NCI-H2029 treated with DMSO at 0.1 percent for 48 hours (cell line): ENCODE measurements at regions not wholly inside any gene's neighbourhood (a gene's known extent, or its start where the extent isn't known, plus 50 kb on each side); places are given as distances from the start of the nearest gene placed in this dataset.
A peak's percentile ranks its signal among the peaks of the same experiment; 100 is the strongest.
"Not testable (repeated sequence)": the region's sequence is repeated elsewhere in the genome, so short reads cannot be mapped to it uniquely, and the experiment has no call there.

Experiments used
- DNase-seq: peaks from one replicate; lab custom pipeline; 2025; lab: John Stamatoyannopoulos, UW

- no peak for DNase-seq
Measured at GRCh38 chr7:68911754-68912153, 686.5 kb upstream of the AUTS2 start.

- DNase-seq, result peak; percentile 81
Measured at GRCh38 chr7:68914006-68914405, 684.3 kb upstream of the AUTS2 start.

- DNase-seq, result no peak
Measured at GRCh38 chr7:68917041-68917651, 681.1 kb upstream of the AUTS2 start.

- DNase-seq, result no peak
Measured at GRCh38 chr7:68918621-68919020, 679.7 kb upstream of the AUTS2 start.

- no peak for DNase-seq
Measured at GRCh38 chr7:68922850-68923249, 675.4 kb upstream of the AUTS2 start.

GRCh38 chr7:68925241-68925640, 673.0 kb upstream of the AUTS2 start:
- no peak for DNase-seq

GRCh38 chr7:68929781-68930261, 668.5 kb upstream of the AUTS2 start:
- DNase-seq, result no peak

GRCh38 chr7:68936471-68937035, 661.7 kb upstream of the AUTS2 start:
- DNase-seq, result no peak

- DNase-seq, result no peak
Measured at GRCh38 chr7:68938151-68938550, 660.1 kb upstream of the AUTS2 start.

- DNase-seq, result no peak
Measured at GRCh38 chr7:68943786-68944185, 654.5 kb upstream of the AUTS2 start.

- DNase-seq, result no peak
Measured at GRCh38 chr7:68955656-68956055, 642.6 kb upstream of the AUTS2 start.

GRCh38 chr7:68958571-68958970, 639.7 kb upstream of the AUTS2 start:
- DNase-seq, result no peak

GRCh38 chr7:68963552-68963951, 634.7 kb upstream of the AUTS2 start:
- DNase-seq, result no peak

GRCh38 chr7:68964060-68964459, 634.2 kb upstream of the AUTS2 start:
- DNase-seq, result no peak

- no peak for DNase-seq
Measured at GRCh38 chr7:68965351-68965750, 632.9 kb upstream of the AUTS2 start.

GRCh38 chr7:68967598-68967997, 630.7 kb upstream of the AUTS2 start:
- DNase-seq, result no peak

- no peak for DNase-seq
Measured at GRCh38 chr7:68969571-68969970, 628.7 kb upstream of the AUTS2 start.

- no peak for DNase-seq
Measured at GRCh38 chr7:68971634-68972340, 626.5 kb upstream of the AUTS2 start.

- DNase-seq, result no peak
Measured at GRCh38 chr7:68977385-68978055, 620.8 kb upstream of the AUTS2 start.

GRCh38 chr7:68978710-68979109, 619.6 kb upstream of the AUTS2 start:
- no peak for DNase-seq

GRCh38 chr7:68980011-68980410, 618.3 kb upstream of the AUTS2 start:
- no peak for DNase-seq

GRCh38 chr7:68980432-68980831, 617.8 kb upstream of the AUTS2 start:
- DNase-seq, result not testable (repeated sequence)

GRCh38 chr7:68984306-68984705, 614.0 kb upstream of the AUTS2 start:
- DNase-seq, result no peak
